ENCODE measurements at regions not wholly inside any gene's neighbourhood (a gene's known extent, or its start where the extent isn't known, plus 50 kb on each side); places are given as distances from the start of the nearest gene placed in this dataset.

DNA sequence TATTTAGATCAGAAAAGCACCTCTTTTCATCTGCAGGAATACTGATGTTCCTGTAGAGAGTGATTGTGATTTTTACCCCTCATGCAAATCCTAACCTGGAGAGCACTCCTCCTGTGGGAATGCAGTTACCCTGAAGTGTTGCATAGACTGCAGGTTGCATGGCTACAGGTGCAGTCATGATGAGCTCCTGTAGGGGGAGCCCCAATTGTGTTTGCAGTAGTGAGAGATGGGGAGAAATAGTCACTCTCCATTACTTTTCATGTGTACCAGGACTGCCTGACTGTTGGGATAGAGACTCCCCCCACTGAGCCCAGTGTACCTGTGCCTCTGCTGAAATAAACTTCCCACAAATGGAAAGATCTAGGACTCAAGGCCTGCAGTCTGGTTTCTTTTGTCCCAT is 1086.5 kb downstream of the SLC6A15 start:
- TF ChIP-seq CTCF (IDR thresholded peaks at IDR 0.05) (peak in 1 of 2 donors; percentile 26), POLR2A (IDR thresholded peaks at IDR 0.05) (no peak), POLR2AphosphoS5 (IDR thresholded peaks at IDR 0.05) (no peak), EP300 (IDR thresholded peaks at IDR 0.05) (no peak)
